ENCODE measurements at regions not wholly inside any gene's neighbourhood (a gene's known extent, or its start where the extent isn't known, plus 50 kb on each side); places are given as distances from the start of the nearest gene placed in this dataset.
A peak's percentile ranks its signal among the peaks of the same experiment; 100 is the strongest.

DNA sequence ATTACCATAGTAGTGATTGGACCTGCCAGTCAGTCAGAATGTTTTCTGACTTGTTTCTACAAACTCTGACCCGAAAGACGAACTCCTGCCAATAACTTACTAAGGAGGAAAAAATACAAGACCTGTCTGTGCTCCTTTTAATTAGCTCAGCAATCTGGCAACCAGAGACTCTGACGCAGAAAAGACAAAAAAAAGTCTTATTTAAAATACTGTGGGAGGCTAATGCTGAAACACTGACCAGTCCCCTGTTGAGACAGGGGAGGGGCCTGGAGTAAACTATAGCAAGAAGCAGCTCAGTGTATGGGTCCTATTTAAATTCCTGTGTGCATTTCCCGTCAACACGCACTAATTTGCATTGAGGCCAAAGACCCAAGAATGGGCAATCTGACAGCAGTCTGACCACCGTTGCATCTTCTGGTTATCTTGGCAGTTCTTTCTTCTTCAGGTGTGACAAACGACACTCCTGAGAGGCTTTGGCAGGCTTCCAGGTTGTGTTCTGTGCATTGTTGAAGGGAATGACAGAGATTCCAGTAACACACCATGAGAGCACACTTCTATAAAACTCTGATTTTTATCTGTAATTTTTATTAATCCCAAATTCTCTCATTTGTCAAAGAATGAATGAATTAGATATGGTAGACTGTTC is 1114.3 kb downstream of the IGSF11 start:
- peak in 2 of 3 experiments; percentile 9 to 39 for DNase-seq

DNA sequence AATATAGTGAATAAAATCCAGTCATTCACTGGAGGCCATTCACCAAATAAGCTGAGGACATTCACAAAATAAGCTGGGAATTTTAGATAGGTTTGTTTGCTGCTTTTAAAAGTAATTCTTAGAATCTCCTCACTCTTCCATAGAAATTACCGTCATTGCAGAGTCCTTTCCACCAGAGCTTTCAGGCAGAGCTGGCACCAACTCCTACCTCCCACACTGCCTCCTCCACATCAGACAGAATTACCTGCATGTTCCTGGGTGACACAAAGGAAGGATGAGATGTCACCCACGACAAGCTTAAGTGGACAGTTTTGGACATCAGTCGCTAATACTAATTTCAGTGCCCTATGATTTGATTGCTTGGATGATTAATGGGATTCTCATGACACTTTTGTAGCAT is 1113.2 kb downstream of the IGSF11 start:
- DNase-seq = peak in 1 of 3 experiments; percentile 58

DNA sequence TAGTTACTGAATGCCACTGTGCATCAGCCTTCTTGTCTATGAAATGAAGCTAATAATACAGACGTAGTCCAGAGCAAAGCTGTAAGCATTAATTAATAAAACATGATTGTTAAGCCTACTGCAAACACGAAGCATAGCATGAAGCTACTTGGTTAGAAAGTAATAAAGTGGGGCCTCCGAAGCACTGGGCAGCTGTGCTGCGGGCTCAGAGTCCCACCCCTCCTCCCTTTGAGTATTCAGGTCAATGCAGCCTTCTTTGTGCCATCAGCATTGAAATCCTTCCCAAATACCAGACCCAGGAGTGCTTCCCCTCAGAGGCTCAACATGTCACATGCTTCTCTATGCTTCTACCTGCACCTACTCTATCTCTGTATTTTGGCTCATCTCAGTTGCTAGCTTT is 1112.6 kb downstream of the IGSF11 start:
- DNase-seq = peak in 1 of 3 experiments; percentile 58

- no peak for DNase-seq
These were observed 1107.8 kb downstream of the IGSF11 start for GRCh38 chr3:117926819-117927218.

- DNase-seq = no peak
These were observed 1106.8 kb downstream of the IGSF11 start for GRCh38 chr3:117927825-117928224.

DNA sequence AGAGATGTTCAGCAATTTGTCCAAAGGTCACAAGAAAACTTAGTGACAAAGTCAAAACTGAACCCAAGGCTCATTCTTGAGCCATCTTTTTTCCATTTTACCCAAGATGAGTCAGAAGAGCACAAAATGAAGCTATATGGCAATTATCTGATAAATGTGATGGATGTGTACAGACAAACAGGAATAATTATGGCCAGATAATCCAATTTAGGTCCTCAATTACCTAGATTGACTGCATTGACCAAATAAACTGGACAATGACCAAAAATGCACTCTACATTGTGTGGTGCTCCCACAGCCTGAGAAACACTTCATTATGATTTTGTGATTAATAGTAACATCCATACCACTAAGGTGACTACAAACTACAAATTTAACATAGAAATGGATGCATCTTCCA is 1105.8 kb downstream of the IGSF11 start:
- DNase-seq = peak in 1 of 3 experiments; percentile 28

DNA sequence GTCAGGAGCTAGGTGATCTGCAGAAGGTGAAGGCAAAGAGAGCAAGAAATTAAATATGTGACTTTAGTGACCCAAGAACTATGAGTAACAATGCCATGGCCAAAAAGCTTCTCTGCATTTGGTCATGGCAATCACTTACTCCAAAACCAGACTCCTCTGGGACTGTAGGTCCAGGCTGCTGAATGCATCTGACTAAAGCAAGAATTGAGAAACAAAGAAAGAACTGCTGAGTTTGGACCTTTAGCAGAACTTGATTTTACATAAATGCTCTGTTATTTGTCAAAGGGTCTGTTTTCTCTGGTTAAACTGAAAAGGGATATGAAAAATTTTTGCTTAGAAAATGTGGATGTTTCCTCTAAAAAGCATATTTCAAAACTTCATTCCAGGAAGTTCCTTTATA is 1102.2 kb downstream of the IGSF11 start:
- DNase-seq = no peak

- no peak for DNase-seq
These were observed 1098.5 kb downstream of the IGSF11 start for GRCh38 chr3:117936159-117936558.

DNA sequence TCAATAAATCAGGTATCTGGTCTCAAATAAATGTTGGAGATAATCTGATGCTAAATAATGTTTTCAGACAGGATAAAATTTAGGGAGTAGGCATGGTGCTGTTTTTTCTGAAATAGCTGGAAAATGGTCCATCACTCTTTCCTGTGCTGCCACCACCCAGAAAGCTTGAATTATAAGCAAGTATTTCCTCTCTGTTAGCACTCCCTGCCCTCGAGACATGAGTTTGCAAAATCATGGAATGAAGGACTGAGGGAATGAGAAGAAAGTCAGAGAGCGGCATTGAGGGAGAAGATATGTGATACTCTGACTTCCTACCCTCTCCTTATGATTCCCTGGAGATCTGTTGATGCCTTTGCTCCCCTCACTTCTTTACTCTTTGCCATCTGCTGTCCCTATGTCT is 1095.7 kb downstream of the IGSF11 start:
- no peak for DNase-seq

DNA sequence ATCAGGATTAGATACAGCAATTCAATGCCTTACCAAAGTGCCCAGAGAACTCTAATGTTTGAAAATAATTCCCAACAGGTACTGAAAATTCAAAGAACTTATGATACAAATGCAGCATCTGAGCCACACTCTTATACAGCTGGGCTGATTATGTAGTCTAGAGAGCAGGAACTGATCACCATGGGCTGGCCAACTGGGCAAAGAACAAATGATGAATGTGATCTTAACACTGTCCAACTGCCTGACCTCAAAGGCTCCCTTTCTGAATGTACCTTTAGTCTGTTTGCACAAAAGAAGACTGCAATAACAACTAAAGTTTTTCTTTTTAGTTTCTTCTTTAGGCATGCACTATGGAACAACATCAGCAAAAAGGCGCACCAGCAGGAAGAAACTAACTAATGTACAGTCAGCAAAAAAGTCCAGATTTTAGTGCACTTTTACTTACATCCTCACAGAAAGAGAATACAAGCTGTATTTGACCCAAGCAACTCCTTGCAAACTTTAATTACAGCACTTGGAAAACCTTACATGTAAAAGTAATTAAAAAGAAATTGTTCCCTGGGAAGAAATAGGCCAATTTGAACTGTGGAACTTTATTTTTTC is 1095.1 kb downstream of the IGSF11 start:
- no peak for DNase-seq

DNA sequence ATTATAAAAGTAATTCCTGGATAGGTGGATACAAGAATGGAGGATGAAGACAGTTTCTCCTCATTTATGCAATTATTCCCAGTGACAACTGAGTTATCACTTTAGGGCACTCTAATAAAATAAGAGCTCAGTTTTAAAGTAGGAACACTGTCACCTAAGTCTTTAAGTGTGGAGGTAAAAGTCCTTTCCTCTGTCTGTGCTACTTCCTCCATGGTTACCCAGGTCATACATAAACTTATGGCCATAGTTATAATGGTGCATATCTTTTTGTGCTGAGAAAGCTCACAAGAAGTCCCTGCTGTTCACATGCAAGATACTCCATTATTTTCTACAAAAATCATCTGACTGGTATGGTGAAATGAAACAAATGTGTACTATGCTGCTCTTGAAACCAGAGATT is 1093.6 kb downstream of the IGSF11 start:
- DNase-seq = no peak

DNA sequence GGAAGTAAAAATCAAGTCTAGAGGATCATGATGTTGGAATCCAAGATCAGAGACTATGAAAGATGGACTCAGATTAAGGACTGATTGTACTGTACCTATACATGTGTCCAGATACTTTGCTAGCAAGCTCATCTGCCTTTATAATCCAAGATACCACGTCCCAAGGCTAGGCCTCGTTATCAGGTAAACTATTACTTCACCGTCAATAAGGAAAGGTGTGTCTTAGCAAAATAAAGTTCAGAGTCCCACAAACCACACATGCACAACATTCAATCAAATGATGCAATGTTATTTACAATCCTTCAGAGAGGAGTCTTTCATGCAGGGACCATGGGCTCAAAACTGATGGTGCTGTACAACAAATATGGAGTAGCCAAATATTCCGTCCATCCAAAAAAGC is 1092.9 kb downstream of the IGSF11 start:
- DNase-seq = no peak

GRCh38 chr3:117954131-117954530 is 1080.5 kb downstream of the IGSF11 start:
- DNase-seq = no peak

DNA sequence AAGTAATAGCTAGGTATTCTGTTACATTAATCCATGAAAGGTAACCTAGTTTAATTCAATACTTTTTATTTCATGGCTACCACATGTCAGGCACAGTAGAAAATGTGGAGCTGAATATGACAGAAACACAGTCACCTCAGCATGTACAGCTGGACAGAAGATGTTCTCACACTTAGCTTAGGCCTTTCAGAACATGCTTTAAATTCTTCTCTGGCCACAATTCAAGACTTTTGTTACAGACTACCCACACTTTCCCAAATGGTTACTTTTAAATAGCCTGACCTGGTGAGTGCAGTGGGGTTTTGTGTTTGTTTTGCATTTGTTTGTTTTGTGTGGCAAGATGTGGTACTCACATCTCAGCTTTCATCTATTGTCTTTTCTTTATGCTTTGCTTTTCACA is 1079.5 kb downstream of the IGSF11 start:
- DNase-seq = peak in 1 of 3 experiments; percentile 7

DNA sequence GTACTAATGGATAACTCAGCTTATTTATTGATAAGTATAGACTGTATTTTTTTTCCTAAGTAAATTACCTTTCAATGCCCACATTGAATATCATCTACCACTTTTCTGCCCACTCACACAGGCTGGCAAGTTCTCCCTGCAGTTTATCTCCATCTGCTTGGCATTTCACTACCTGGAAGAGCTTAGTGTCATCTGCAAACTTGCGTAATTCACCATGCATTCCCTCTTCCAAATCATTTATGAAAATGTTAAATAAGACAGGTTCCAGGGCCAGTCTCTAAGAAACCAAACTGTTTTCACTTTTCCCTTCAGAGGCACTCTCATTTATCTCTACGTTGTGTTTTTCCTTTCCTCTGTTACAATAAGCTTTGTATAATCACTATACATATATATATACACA is 1076.6 kb downstream of the IGSF11 start:
- DNase-seq = no peak

- DNase-seq = no peak
These were observed 1071.9 kb downstream of the IGSF11 start for GRCh38 chr3:117962750-117963149.

- DNase-seq = no peak
These were observed 1070.8 kb downstream of the IGSF11 start for GRCh38 chr3:117963858-117964257.

GRCh38 chr3:117964814-117965213 is 1069.8 kb downstream of the IGSF11 start:
- DNase-seq = no peak

DNA sequence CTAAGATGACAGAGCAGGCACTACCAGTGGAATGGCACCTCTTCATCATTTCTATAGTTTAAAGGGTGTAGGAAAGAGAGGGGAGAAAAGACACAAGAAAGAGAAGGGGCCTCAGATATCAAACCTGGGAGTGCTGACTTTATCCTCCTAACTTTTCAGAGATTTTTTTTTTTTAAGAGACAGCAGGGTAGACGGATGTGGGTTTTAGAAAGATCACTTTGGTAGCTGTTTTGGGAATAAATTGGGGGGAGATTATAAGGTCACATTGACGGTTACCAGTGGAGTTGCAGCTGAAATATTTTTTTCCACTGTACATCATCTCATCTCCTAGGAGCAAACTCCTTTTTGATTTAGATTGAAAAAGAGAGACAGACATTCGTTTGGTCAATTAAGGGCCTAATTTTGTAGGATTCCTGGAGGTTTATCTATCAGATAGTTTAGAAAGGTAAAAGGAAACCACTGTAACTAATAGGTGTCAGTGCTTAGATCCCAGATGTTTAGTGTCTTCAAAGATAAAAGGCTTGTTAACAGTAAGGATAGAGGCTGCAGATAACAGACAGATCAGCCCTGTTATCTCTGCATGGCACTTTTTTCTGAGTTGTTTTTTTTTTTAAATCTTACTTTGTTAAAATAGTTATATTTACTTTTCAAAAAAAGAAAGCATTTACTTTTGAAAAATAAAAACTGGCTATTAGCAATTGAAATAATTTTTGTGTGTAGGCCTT is 1057.0 kb downstream of the IGSF11 start:
- no peak for DNase-seq

- no peak for DNase-seq
These were observed 1055.2 kb downstream of the IGSF11 start for GRCh38 chr3:117979466-117979865.

- DNase-seq = no peak
These were observed 1047.4 kb downstream of the IGSF11 start for GRCh38 chr3:117987256-117987655.

DNA sequence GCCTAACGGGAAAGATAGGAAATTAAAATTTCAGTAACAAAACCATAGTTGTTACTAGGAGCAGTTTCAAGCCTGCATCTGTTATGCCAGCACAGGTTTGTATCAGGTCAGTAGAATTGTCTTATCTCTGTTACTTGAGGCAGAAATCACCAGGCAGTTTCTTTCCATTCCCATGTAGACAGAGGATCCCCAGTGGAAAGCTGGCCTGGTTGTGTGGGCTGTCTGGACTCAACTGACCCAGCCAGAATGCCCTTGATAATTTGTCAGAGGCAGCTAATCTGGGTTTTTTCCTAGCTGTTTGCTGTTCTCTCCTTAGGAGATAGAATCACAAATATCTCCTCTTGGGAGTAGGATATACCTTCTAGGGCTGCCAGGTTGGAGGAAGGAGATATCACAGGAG is 1044.7 kb downstream of the IGSF11 start:
- DNase-seq = no peak

GRCh38 chr3:117990627-117991026 is 1044.0 kb downstream of the IGSF11 start:
- no peak for DNase-seq

DNA sequence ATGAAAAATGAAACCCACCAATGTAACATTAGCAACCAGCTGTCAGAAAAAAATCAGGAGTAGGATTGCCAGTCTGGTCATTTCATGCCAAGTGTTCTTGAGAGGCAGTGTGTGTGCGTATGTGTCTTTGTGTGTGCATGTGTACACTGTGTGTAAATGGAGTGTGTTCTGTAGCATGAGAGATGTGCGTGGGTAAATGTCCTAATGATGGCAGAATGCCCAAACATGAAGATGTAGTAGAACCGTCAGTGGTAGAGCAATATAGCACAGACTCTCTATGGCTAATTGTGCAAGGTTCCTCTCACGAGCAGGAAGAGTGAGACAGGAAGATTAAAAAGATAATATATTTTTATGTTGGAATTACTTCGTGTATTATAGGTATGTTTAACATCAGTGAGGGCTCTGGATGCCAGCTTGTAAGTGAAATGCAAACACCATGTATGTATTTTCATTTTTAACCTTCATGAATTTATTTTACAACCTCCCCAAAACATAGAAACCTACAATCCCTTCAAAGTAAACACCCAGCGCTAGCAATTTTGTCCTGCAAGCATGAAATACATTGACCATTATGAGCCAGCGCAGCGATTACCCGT is 1038.7 kb downstream of the IGSF11 start:
- DNase-seq = peak in 2 of 3 experiments; percentile 8 to 52
